Gastroesophageal sphincter (tissue), 4 donors: ENCODE measurements at regions not wholly inside any gene's neighbourhood (a gene's known extent, or its start where the extent isn't known, plus 50 kb on each side); places are given as distances from the start of the nearest gene placed in this dataset.

ENCODE experiments used
- ATAC-seq: fragments of 150-250 bp; one replicate; pipeline ENCODE4 v1.9.1; 2016; ENCODE audit warnings: mild to moderate bottlenecking, moderate library complexity
- H3K27ac ChIP-seq, 4 donors: fragments of 200-600 bp; sonication (generic) in 3 of 4; 1 replicate in 3 of 4; 2 replicates in 1 of 4; pipeline ENCODE4 v1.5.1; 2016 to 2019
- H3K27me3 ChIP-seq: fragments of 200-600 bp; sonication (generic); one replicate; pipeline ENCODE4 v1.5.1; 2019
- H3K36me3 ChIP-seq, 2 donors: fragments of 200-600 bp; sonication (generic); one replicate each; pipeline ENCODE4 v1.5.1; 2019; ENCODE audit warnings: control low read depth in 1 of 2
- H3K4me1 ChIP-seq, 3 donors: fragments of 200-600 bp; sonication (generic); 1 replicate in 2 of 3; 2 replicates in 1 of 3; pipeline ENCODE4 v1.5.1; 2016 to 2019; ENCODE audit warnings: control low read depth in 2 of 3
- H3K4me3 ChIP-seq, 2 donors: fragments of 200-600 bp; sonication (generic); one replicate each; pipeline ENCODE4 v1.5.1; 2019; ENCODE audit warnings: mild to moderate bottlenecking in 1 of 2, moderate library complexity in 1 of 2
- H3K9me3 ChIP-seq, 3 donors: fragments of 200-600 bp; sonication (generic); one replicate each; pipeline ENCODE4 v1.5.1; 2017 to 2019; ENCODE audit warnings: control low read depth in 2 of 3
- CTCF ChIP-seq, 4 experiments: fragments of 200-600 bp in 2 of 4; fragments of 450-650 bp in 2 of 4; sonication (generic) in 1 of 4; IDR thresholded peaks; one replicate each; pipeline ENCODE4 v1.5.1; 2017 to 2019; ENCODE audit warnings: antibody characterized with exemption in 4 of 4, mild to moderate bottlenecking in 2 of 4, moderate library complexity in 2 of 4
- EP300 ChIP-seq: sonication (generic); formaldehyde crosslinking; IDR thresholded peaks from one replicate; pipeline ENCODE4 v1.6.1; 2017; ENCODE audit warnings: antibody characterized with exemption, mild to moderate bottlenecking
- POLR2A ChIP-seq, 2 donors: fragments of 450-650 bp; IDR thresholded peaks; one replicate each; pipeline ENCODE4 v1.6.1; 2017; ENCODE audit warnings: antibody characterized with exemption in 2 of 2, mild to moderate bottlenecking in 2 of 2, moderate library complexity in 1 of 2
- POLR2AphosphoS5 ChIP-seq: sonication (generic); formaldehyde crosslinking; IDR thresholded peaks from one replicate; pipeline ENCODE4 v1.6.1; 2017; ENCODE audit warnings: antibody characterized with exemption
- WGBS, 2 donors: methylation state at CpG; one replicate each; pipeline ENCODE4 v1.1.5; 2018; ENCODE audit warnings: low coverage in 1 of 2; 5-methylcytosine and 5-hydroxymethylcytosine counted together

GRCh38 chr9:107547303-107547702, 57.7 kb upstream of the KLF4 start:
- no peak for TF ChIP-seq CTCF (IDR thresholded peaks at IDR 0.05)
- TF ChIP-seq POLR2AphosphoS5: no peak
- no peak for TF ChIP-seq EP300
- TF ChIP-seq POLR2A (IDR thresholded peaks at IDR 0.05): no peak
- Histone ChIP-seq H3K36me3 (no peaks in the 10 kb centered on the region), H3K4me3 (no peak overlapping the region), H3K4me1 (peaks cover 0 to 19% (median 9%) of the 10 kb centered on the region in 3 donors), H3K27ac (peak overlapping the region in 1 of 4 donors; percentile 60), H3K9me3 (no peaks in the 10 kb centered on the region), H3K27me3 (no peaks in the 10 kb centered on the region)
- 97 to 100% methylated on average over 1 to 2 of the region's 2 CpGs for WGBS, 2 donors
- ATAC-seq: no peak

- Histone ChIP-seq H3K4me3 (no peak overlapping the region), H3K27ac (no peak overlapping the region), H3K9me3 (no peaks in the 10 kb centered on the region), H3K4me1 (peaks cover 0 to 19% (median 9%) of the 10 kb centered on the region in 3 donors), H3K36me3 (no peaks in the 10 kb centered on the region), H3K27me3 (no peaks in the 10 kb centered on the region)
- no peak for ATAC-seq
- no peak for TF ChIP-seq CTCF (IDR thresholded peaks at IDR 0.05)
- no peak for TF ChIP-seq EP300
- TF ChIP-seq POLR2A (IDR thresholded peaks at IDR 0.05): no peak
- no peak for TF ChIP-seq POLR2AphosphoS5
Measured at GRCh38 chr9:107546859-107547258, 57.3 kb upstream of the KLF4 start.

- H3K27ac ChIP-seq: no peak overlapping the region
- no peaks in the 10 kb centered on the region for H3K36me3 ChIP-seq
- 76 to 81% methylated on average over 3 of the region's 3 CpGs for WGBS, 2 donors
- no peak for ATAC-seq
- peaks cover 0 to 24% (median 9%) of the 10 kb centered on the region in 3 donors for H3K4me1 ChIP-seq
- no peaks in the 10 kb centered on the region for H3K9me3 ChIP-seq
- no peak overlapping the region for H3K4me3 ChIP-seq
- H3K27me3 ChIP-seq: no peaks in the 10 kb centered on the region
- TF ChIP-seq EP300: no peak
- no peak for TF ChIP-seq CTCF (IDR thresholded peaks at IDR 0.05)
- TF ChIP-seq POLR2A (IDR thresholded peaks at IDR 0.05): no peak
- no peak for TF ChIP-seq POLR2AphosphoS5
Measured at GRCh38 chr9:107545036-107545435, 55.5 kb upstream of the KLF4 start.

GRCh38 chr9:107542411-107543157, 53.0 kb upstream of the KLF4 start:
- no peak for ATAC-seq

More at GRCh38 chr9:107542411-107543157, 53.0 kb upstream of the KLF4 start:
- H3K4me1 ChIP-seq: peaks cover 0 to 7% (median 0%) of the 10 kb centered on the region in 3 donors
- H3K4me3 ChIP-seq: no peak overlapping the region
- TF ChIP-seq POLR2A (IDR thresholded peaks at IDR 0.05) (no peak), EP300 (no peak), POLR2AphosphoS5 (no peak), CTCF (IDR thresholded peaks at IDR 0.05) (no peak)
- H3K36me3 ChIP-seq: no peaks in the 10 kb centered on the region
- 65 to 87% methylated on average over 4 of the region's 4 CpGs for WGBS, 2 donors
- H3K9me3 ChIP-seq: no peaks in the 10 kb centered on the region
- no peaks in the 10 kb centered on the region for H3K27me3 ChIP-seq
- no peak overlapping the region for H3K27ac ChIP-seq
